PC-3 (cell line): ENCODE measurements at regions not wholly inside any gene's neighbourhood (a gene's known extent, or its start where the extent isn't known, plus 50 kb on each side); places are given as distances from the start of the nearest gene placed in this dataset.

Source experiments
- ATAC-seq: fragments of 200-7000 bp; cut with Tn5 transposase; 2 replicates; pipeline ENCODE4 v1.9.1; 2020; ENCODE audit warnings: mild to moderate bottlenecking, moderate library complexity
- BruUV-seq: library from RNA; stranded (reverse); fragments of 400-500 nt; replicated peaks from 2 replicates; lab custom pipeline; 2021; lab: Mats Ljungman, UMichigan
- CTCF ChIA-PET: fragments of 300-600 bp; sonication (Branson Sonifier 250); formaldehyde crosslinking; loops from one replicate; lab custom pipeline; 2022; ENCODE audit warnings: antibody characterized with exemption; lab: Charles Lee
- POLR2A ChIA-PET: fragments of 300-600 bp; sonication (Branson Sonifier 250); formaldehyde crosslinking; loops from one replicate; lab custom pipeline; 2022; ENCODE audit warnings: antibody characterized with exemption; ENCODE audit not compliant: unreplicated experiment; lab: Charles Lee
- DNase-seq: peaks from one replicate; pipeline ENCODE4 v3.0.0-alpha.2; 2015
- H2AFZ ChIP-seq: fragments of 300-600 bp; sonication (generic); 2 replicates; pipeline ENCODE4 v1.6.0; 2016; ENCODE audit warnings: antibody characterized with exemption, low read length
- H3F3A ChIP-seq: fragments of 300-600 bp; sonication (generic); one replicate; pipeline ENCODE4 v1.6.0; 2017; ENCODE audit warnings: antibody characterized with exemption, low read length, control low read depth, mild to moderate bottlenecking; ENCODE audit not compliant: unreplicated experiment
- H3K27ac ChIP-seq: fragments of 300-600 bp; sonication (generic); 2 replicates; pipeline ENCODE4 v1.5.1; 2016; ENCODE audit warnings: mild to moderate bottlenecking, low read length
- H3K27me3 ChIP-seq: fragments of 300-600 bp; sonication (generic); 2 replicates; pipeline ENCODE4 v1.6.1; 2016; ENCODE audit warnings: low read length, mixed read lengths
- H3K36me3 ChIP-seq: fragments of 300-600 bp; sonication (generic); 2 replicates; pipeline ENCODE4 v1.6.1; 2016; ENCODE audit warnings: low read depth, mixed run types, low read length, mixed read lengths
- H3K4me1 ChIP-seq: fragments of 300-600 bp; sonication (generic); 2 replicates; pipeline ENCODE4 v1.5.1; 2016; ENCODE audit warnings: low read length; ENCODE audit not compliant: insufficient read depth
- H3K4me2 ChIP-seq: fragments of 300-600 bp; sonication (generic); 2 replicates; pipeline ENCODE4 v1.6.0; 2016; ENCODE audit warnings: low read length
- H3K4me3 ChIP-seq: fragments of 300-600 bp; sonication (generic); 2 replicates; pipeline ENCODE4 v1.5.1; 2016; ENCODE audit warnings: mild to moderate bottlenecking, low read length, mixed read lengths
- H3K79me2 ChIP-seq: fragments of 300-600 bp; sonication (generic); 2 replicates; pipeline ENCODE4 v1.6.1; 2017; ENCODE audit warnings: low read length, mixed read lengths
- H3K9ac ChIP-seq: fragments of 300-600 bp; sonication (generic); 2 replicates; pipeline ENCODE4 v1.6.0; 2016; ENCODE audit warnings: mild to moderate bottlenecking, low read length
- H3K9me2 ChIP-seq: fragments of 300-600 bp; sonication (generic); replicated peaks from 2 replicates; pipeline ENCODE4 v1.6.1; 2016; ENCODE audit warnings: mixed run types, low read length, mixed read lengths
- H3K9me3 ChIP-seq: fragments of 300-600 bp; sonication (generic); 2 replicates; pipeline ENCODE4 v1.6.1; 2016; ENCODE audit warnings: low read length, mixed read lengths
- H4K20me1 ChIP-seq: fragments of 300-600 bp; sonication (generic); 2 replicates; pipeline ENCODE4 v1.6.1; 2016; ENCODE audit warnings: low read length, mixed read lengths
- EZH2 ChIP-seq: fragments of 300-600 bp; sonication (generic); IDR thresholded peaks from one replicate; pipeline ENCODE4 v1.6.1; 2017; ENCODE audit warnings: antibody characterized with exemption, mild to moderate bottlenecking, low read length; ENCODE audit not compliant: unreplicated experiment
- EZH2phosphoT487 ChIP-seq: fragments of 300-600 bp; sonication (generic); IDR thresholded peaks from 2 replicates; pipeline ENCODE4 v1.6.1; 2018; ENCODE audit warnings: mild to moderate bottlenecking, antibody characterized with exemption, low read length, borderline replicate concordance
- intact Hi-C: fragments of 100-400 bp; cut with micrococcal nuclease; formaldehyde crosslinking; loops from 2 replicates; pipeline ENCODE4 v1.9.0; 2023
- TF ChIP-seq, protein P1 (sequence below): fragments of 300-600 bp; sonication (generic); conservative IDR thresholded peaks from 2 replicates; pipeline ENCODE4 v1.5.1; 2017; ENCODE audit warnings: antibody characterized with exemption, low read depth, mild to moderate bottlenecking, low read length

DNA sequence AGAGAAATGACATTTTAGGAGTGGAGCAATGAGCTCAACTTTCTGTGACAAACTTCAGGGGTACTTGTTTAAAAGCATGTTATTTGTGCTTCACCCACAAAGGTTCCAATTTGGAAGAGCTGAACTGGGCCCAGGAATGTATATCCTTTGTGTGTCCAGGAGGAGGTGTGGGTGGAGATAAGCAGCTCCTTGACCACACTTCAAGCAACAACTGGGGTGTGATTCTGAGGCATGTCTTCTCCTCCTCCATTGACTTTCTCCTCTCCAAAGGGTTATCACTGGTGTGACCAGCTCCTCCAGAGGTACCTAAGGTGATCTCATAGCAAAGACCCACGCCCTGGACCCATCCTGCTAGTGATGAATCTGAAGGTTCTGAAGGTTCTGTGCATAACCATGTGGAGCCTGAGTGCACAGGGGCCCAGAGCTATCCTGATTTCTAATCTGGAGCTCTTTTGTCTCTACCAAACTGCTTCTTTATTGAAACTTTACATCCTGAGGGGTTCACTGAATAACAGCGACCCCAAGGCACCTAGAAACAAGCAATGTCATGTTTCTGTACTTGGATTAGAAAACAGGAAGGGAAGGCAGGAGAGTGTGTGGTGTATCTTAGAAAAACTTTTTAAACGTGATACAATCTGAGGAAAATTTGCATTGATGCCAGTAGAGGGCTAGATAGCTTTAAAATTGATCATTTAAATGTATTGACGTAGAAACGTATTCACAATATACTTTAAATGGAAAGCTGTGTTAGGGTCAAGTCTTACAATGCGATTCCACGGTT lies 60.9 kb upstream of the CD93 start:
- ChIA-PET CTCF (no interaction called here), POLR2A (no interaction called here)
- peak overlapping the region; percentile 99 for H3K27ac ChIP-seq
- peak overlapping the region; percentile 51; the same call in 1 of the 2 replicates for H3K4me3 ChIP-seq
- no peak for DNase-seq
- TF ChIP-seq, protein P1, sequence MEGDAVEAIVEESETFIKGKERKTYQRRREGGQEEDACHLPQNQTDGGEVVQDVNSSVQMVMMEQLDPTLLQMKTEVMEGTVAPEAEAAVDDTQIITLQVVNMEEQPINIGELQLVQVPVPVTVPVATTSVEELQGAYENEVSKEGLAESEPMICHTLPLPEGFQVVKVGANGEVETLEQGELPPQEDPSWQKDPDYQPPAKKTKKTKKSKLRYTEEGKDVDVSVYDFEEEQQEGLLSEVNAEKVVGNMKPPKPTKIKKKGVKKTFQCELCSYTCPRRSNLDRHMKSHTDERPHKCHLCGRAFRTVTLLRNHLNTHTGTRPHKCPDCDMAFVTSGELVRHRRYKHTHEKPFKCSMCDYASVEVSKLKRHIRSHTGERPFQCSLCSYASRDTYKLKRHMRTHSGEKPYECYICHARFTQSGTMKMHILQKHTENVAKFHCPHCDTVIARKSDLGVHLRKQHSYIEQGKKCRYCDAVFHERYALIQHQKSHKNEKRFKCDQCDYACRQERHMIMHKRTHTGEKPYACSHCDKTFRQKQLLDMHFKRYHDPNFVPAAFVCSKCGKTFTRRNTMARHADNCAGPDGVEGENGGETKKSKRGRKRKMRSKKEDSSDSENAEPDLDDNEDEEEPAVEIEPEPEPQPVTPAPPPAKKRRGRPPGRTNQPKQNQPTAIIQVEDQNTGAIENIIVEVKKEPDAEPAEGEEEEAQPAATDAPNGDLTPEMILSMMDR, result 0 out of 2 replicates have a peak, but pooled peaks have one; percentile 16
- no peak for TF ChIP-seq EZH2
- peaks cover 10% of the 10 kb centered on the region for H3F3A ChIP-seq
- H3K36me3 ChIP-seq, result no peaks in the 10 kb centered on the region
- no peaks in the 10 kb centered on the region for H3K9me2 ChIP-seq
- intact Hi-C loops, result no loop called here
- no peaks in the 10 kb centered on the region for H3K79me2 ChIP-seq
- H3K4me1 ChIP-seq, result peaks cover 83% of the 10 kb centered on the region
- ATAC-seq, result no peak
- H3K4me2 ChIP-seq, result peak overlapping the region; percentile 81
- H4K20me1 ChIP-seq, result no peaks in the 10 kb centered on the region
- peak overlapping the region; percentile 92 for H3K9ac ChIP-seq
- H3K9me3 ChIP-seq, result no peaks in the 10 kb centered on the region
- no peak overlapping the region for H2AFZ ChIP-seq
- no TSS peak for BruUV-seq
- no peaks in the 10 kb centered on the region for H3K27me3 ChIP-seq

DNA sequence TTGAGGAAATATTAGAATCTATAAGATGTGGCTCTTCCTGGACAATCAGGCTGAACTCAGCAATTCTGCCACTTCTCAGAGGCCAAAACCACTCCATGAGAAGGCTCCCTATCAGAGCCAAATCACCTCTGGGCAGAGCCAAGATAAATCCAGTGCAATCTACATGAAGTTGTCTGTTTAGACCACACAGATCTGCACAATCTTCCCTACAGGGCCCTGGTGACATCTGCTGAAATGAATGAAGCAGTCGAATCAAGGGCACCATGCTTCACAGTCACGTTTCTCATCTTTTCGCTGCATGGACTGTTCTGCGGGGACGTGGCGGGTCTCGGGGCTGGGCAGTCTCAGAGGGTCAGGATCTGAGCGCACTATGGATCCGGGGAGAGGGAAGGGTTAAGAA lies 60.1 kb upstream of the CD93 start:
- peaks cover 89% of the 10 kb centered on the region for H3K4me1 ChIP-seq
- intact Hi-C loops, result no loop called here
- CTCF ChIA-PET, result no interaction called here

DNA sequence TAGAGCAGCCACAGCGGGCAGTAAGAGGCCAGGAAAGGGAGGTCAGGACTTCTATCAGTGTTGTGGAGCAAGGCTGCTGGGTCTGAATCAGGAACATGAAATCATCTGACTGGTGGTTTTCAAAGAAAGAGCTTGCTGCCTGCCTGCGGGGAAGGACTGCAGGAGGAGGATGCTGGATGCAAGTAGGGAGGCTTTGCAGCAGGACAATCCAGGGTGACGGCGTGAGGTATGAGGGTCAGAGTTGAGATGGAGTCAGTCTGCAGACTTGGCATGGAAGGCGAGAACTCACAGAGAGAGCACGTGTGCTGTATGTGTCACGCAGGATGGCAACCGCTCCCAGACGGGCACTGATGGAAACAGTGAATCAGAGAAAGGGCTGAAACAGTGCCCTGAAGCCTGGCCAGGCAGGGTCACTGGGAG lies 59.2 kb upstream of the CD93 start:
- H3K4me2 ChIP-seq, result 0 out of 2 replicates have a peak overlapping the region, but pooled peaks have one; percentile 6
- no peaks in the 10 kb centered on the region for H3K36me3 ChIP-seq
- H3K9me3 ChIP-seq, result no peaks in the 10 kb centered on the region
- ChIA-PET CTCF (no interaction called here), POLR2A (no interaction called here)
- H4K20me1 ChIP-seq, result no peaks in the 10 kb centered on the region
- no peak overlapping the region for H3K4me3 ChIP-seq
- peaks cover 85% of the 10 kb centered on the region for H3K4me1 ChIP-seq
- H3K27ac ChIP-seq, result peak overlapping the region; percentile 99
- no peak for ATAC-seq
- peak; percentile 82 for DNase-seq
- H3K79me2 ChIP-seq, result no peaks in the 10 kb centered on the region
- intact Hi-C loops, result no loop called here
- BruUV-seq, result no TSS peak
- no peak overlapping the region for H2AFZ ChIP-seq
- H3F3A ChIP-seq, result peaks cover 10% of the 10 kb centered on the region
- H3K9ac ChIP-seq, result no peak overlapping the region; the same call in 1 of the 2 replicates
- no peak for TF ChIP-seq EZH2
- TF ChIP-seq, protein P1, result no peak
- no peak for TF ChIP-seq EZH2phosphoT487
- H3K27me3 ChIP-seq, result no peaks in the 10 kb centered on the region
- no peaks in the 10 kb centered on the region for H3K9me2 ChIP-seq

More for the DNA sequence above, 60.1 kb upstream of the CD93 start:
- Histone ChIP-seq H3K27ac (peak overlapping the region; percentile 99), H3K9me3 (no peaks in the 10 kb centered on the region), H4K20me1 (no peaks in the 10 kb centered on the region), H3K9me2 (no peaks in the 10 kb centered on the region), H2AFZ (no peak overlapping the region), H3K4me2 (no peak overlapping the region), H3K27me3 (no peaks in the 10 kb centered on the region), H3F3A (peaks cover 10% of the 10 kb centered on the region), H3K9ac (peak overlapping the region; percentile 6; the same call in 1 of the 2 replicates), H3K79me2 (no peaks in the 10 kb centered on the region), H3K4me3 (no peak overlapping the region), H3K36me3 (no peaks in the 10 kb centered on the region)
- POLR2A ChIA-PET, result no interaction called here
- DNase-seq (no peak), ATAC-seq (no peak)
- no peak for TF ChIP-seq EZH2
- TF ChIP-seq, protein P1, result no peak
- TF ChIP-seq EZH2phosphoT487, result no peak
- no TSS peak for BruUV-seq
